Panc1 (cell line): ENCODE measurements at regions not wholly inside any gene's neighbourhood (a gene's known extent, or its start where the extent isn't known, plus 50 kb on each side); places are given as distances from the start of the nearest gene placed in this dataset.

ENCODE experiments used
- ATAC-seq: fragments of 200-7000 bp; cut with Tn5 transposase; 2 replicates; pipeline ENCODE4 v1.9.1; 2020; ENCODE audit warnings: mild to moderate bottlenecking, moderate library complexity
- BruUV-seq: library from RNA; stranded (reverse); fragments of 400-500 nt; replicated peaks from 2 replicates; lab custom pipeline; 2021; lab: Mats Ljungman, UMichigan
- CTCF ChIA-PET: fragments of 300-600 bp; sonication (Branson Sonifier 250); formaldehyde crosslinking; loops from one replicate; lab custom pipeline; 2022; ENCODE audit warnings: antibody characterized with exemption; lab: Charles Lee
- POLR2A ChIA-PET: fragments of 300-600 bp; sonication (Branson Sonifier 250); formaldehyde crosslinking; loops from one replicate; lab custom pipeline; 2022; ENCODE audit warnings: antibody characterized with exemption; lab: Charles Lee
- DNase-seq: peaks from one replicate; pipeline ENCODE4 v3.0.0-alpha.2; 2010; ENCODE audit warnings: low read depth, low spot score
- H3K27ac ChIP-seq: 2 replicates; pipeline ENCODE4 v1.5.1; 2011; ENCODE audit warnings: mild to moderate bottlenecking, low read length, inconsistent platforms
- H3K27me3 ChIP-seq: fragments of 200-500 bp; sonication (Bioruptor generic); 2 replicates; pipeline ENCODE4 v1.6.0; 2014; ENCODE audit warnings: low read length, inconsistent platforms; ENCODE audit not compliant: control insufficient read depth, insufficient read depth
- H3K36me3 ChIP-seq: fragments of 200-500 bp; sonication (Bioruptor generic); 2 replicates; pipeline ENCODE4 v1.5.1; 2014; ENCODE audit warnings: inconsistent platforms, mild to moderate bottlenecking, low read length, moderate library complexity; ENCODE audit not compliant: control insufficient read depth, insufficient read depth
- H3K4me1 ChIP-seq: 2 replicates; pipeline ENCODE4 v1.5.1; 2011; ENCODE audit warnings: inconsistent platforms, mild to moderate bottlenecking, low read length, moderate library complexity; ENCODE audit not compliant: control insufficient read depth, insufficient read depth
- H3K4me3 ChIP-seq, 2 experiments: 2 replicates each; pipeline ENCODE4 v1.5.1; 2011 to 2012; ENCODE audit warnings: low read depth in 2 of 2, low read length in 2 of 2, mild to moderate bottlenecking in 2 of 2, inconsistent platforms in 1 of 2, moderate library complexity in 1 of 2
- H3K9me3 ChIP-seq: fragments of 200-500 bp; sonication (Bioruptor generic); 2 replicates; pipeline ENCODE4 v1.5.1; 2014; ENCODE audit warnings: low read depth, mild to moderate bottlenecking, inconsistent platforms, low read length, moderate library complexity; ENCODE audit not compliant: control insufficient read depth, insufficient read depth
- CTCF ChIP-seq: fragments of 450-650 bp; IDR thresholded peaks from 2 replicates; pipeline ENCODE4 v1.5.1; 2017; ENCODE audit warnings: mild to moderate bottlenecking
- POLR2AphosphoS5 ChIP-seq: IDR thresholded peaks from 2 replicates; pipeline ENCODE4 v1.6.1; 2012; ENCODE audit warnings: mild to moderate bottlenecking, low read depth, low read length, moderate library complexity
- SIN3A ChIP-seq: IDR thresholded peaks from 2 replicates; pipeline ENCODE4 v1.6.1; 2012; ENCODE audit warnings: low read depth, mild to moderate bottlenecking, low read length, moderate library complexity, borderline replicate concordance; ENCODE audit not compliant: insufficient read depth
- TCF7L2 ChIP-seq: IDR thresholded peaks from 2 replicates; pipeline ENCODE4 v1.6.1; 2011; ENCODE audit warnings: mild to moderate bottlenecking, low read depth, low read length, inconsistent platforms
- in situ Hi-C: cut with HindIII; loops from 2 replicates; pipeline ENCODE4 v1.10.0; 2016; ENCODE audit warnings: low sequenced_read_pairs, low pct_unique_long_range_greater_than_20kb
- intact Hi-C: fragments of 100-400 bp; cut with micrococcal nuclease; formaldehyde crosslinking; loops from one replicate; pipeline ENCODE4 v1.10.0; 2022; ENCODE audit not compliant: unreplicated experiment
- TF ChIP-seq, protein P1 (sequence below), 2 experiments: IDR thresholded peaks; 2 replicates each; pipeline ENCODE4 v1.6.1; 2011 to 2012; ENCODE audit warnings: low read depth in 2 of 2, control low read depth in 1 of 2, low read length in 1 of 2, mild to moderate bottlenecking in 1 of 2, moderate library complexity in 1 of 2; ENCODE audit not compliant: insufficient read depth in 1 of 2

DNA sequence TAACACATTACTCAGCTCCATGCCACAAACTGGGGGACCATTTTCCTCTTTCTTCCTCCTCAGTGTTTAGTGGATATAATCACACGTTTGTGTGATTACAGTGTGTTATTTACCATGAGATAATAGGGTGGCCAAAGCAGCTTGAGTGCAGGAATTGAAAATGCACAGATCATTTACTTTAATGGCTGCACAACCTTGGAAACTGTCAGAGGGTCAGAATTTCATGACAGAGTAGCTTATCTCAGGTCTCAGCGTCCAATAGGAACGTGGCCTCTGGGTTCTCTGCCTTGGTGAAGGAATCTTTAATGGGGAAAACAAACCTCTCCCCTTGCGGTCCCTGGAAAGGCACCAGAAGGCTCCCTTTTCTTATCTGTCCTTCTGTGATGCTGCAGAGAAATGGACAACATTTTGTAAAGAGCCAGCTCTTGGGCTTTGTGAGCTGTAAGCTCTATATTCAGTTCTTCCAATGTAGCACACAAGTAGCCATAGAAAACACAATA is 87.4 kb upstream of the CD180 start:
- TF ChIP-seq POLR2AphosphoS5 (no peak), TCF7L2 (no peak), SIN3A (no peak), CTCF (no peak)
- POLR2A ChIA-PET: interaction anchor here (0.5 kb wide), 1 partner anchor 22 kb away, joined by 4 read pairs; no protein-coding TSS in a partner anchor
- intact Hi-C loops (no loop called here), in situ Hi-C loops (no loop called here)
- ATAC-seq: no peak
- H3K9me3 ChIP-seq: no peaks in the 10 kb centered on the region
- no peaks in the 10 kb centered on the region for H3K4me1 ChIP-seq
- H3K27ac ChIP-seq: no peak overlapping the region
- no peaks in the 10 kb centered on the region; the same call in 1 of the 2 replicates for H3K27me3 ChIP-seq
- DNase-seq: no peak
- H3K4me3 ChIP-seq: no peak overlapping the region
- no TSS peak for BruUV-seq
- CTCF ChIA-PET: no interaction called here
- no peaks in the 10 kb centered on the region for H3K36me3 ChIP-seq

DNA sequence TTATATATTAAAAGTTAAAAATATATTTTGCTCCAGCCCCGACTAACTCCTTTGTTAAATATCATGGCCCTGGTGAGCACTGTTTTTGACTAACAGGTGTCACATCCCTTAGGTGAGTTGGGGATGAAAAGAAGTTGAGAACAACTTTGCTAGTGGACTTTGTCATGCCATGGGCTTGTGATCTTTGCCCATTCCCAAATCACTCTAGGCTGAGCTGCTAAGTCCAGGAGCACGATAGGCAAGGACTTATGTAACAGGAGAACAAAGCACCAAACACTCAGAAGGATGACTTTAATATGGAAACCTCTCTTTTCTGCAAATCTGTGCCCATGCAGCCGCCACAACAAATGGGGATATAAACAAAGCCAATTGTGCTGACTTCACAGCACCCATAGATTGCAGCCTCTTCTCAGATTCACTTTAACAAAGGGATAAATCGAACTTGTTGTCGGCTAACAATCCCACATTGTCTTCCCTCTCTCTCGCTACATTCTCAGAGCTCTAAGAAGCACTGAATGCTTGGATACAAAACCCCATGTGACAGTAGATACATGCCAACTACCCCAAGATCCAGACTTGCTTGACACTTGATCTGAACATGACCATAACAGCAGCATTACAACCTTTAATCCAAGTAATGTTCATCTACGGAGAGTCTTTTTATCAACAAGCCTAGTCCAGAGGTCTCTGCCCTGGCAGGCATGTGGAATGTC is 86.8 kb upstream of the CD180 start:
- H3K4me1 ChIP-seq: no peaks in the 10 kb centered on the region
- ChIA-PET POLR2A (interaction anchor here (0.5 kb wide), 1 partner anchor 23 kb away, joined by 4 read pairs; no protein-coding TSS in a partner anchor), CTCF (no interaction called here)
- no peak overlapping the region for H3K27ac ChIP-seq
- no peak for TF ChIP-seq CTCF
- TF ChIP-seq TCF7L2: no peak
- TF ChIP-seq POLR2AphosphoS5: no peak
- TF ChIP-seq, protein P1, sequence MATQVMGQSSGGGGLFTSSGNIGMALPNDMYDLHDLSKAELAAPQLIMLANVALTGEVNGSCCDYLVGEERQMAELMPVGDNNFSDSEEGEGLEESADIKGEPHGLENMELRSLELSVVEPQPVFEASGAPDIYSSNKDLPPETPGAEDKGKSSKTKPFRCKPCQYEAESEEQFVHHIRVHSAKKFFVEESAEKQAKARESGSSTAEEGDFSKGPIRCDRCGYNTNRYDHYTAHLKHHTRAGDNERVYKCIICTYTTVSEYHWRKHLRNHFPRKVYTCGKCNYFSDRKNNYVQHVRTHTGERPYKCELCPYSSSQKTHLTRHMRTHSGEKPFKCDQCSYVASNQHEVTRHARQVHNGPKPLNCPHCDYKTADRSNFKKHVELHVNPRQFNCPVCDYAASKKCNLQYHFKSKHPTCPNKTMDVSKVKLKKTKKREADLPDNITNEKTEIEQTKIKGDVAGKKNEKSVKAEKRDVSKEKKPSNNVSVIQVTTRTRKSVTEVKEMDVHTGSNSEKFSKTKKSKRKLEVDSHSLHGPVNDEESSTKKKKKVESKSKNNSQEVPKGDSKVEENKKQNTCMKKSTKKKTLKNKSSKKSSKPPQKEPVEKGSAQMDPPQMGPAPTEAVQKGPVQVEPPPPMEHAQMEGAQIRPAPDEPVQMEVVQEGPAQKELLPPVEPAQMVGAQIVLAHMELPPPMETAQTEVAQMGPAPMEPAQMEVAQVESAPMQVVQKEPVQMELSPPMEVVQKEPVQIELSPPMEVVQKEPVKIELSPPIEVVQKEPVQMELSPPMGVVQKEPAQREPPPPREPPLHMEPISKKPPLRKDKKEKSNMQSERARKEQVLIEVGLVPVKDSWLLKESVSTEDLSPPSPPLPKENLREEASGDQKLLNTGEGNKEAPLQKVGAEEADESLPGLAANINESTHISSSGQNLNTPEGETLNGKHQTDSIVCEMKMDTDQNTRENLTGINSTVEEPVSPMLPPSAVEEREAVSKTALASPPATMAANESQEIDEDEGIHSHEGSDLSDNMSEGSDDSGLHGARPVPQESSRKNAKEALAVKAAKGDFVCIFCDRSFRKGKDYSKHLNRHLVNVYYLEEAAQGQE (IDR thresholded peaks at IDR 0.05; ENCODE audit: insufficient read depth in 1 of 2, low read depth in 2 of 2, low read length in 1 of 2): no peak
- TF ChIP-seq SIN3A: no peak
- no peaks in the 10 kb centered on the region for H3K9me3 ChIP-seq
- H3K4me3 ChIP-seq: no peak overlapping the region
- intact Hi-C loops (no loop called here), in situ Hi-C loops (no loop called here)
- H3K27me3 ChIP-seq: no peaks in the 10 kb centered on the region; the same call in 1 of the 2 replicates
- no peaks in the 10 kb centered on the region for H3K36me3 ChIP-seq
- DNase-seq (no peak), ATAC-seq (no peak)
- BruUV-seq: no TSS peak
